ENCODE measurements at regions not wholly inside any gene's neighbourhood (a gene's known extent, or its start where the extent isn't known, plus 50 kb on each side); places are given as distances from the start of the nearest gene placed in this dataset.

- intact Hi-C loops (cut with DNase I; ENCODE audit: low total_unique reads), result no loop called here
- WGBS, 5 donors, result 65 to 83% (median 73%) methylated on average over 2 to 3 of the region's 3 CpGs
- no peak for DNase-seq
- Histone ChIP-seq H3K9me3 (no peaks in the 10 kb centered on the region), H3K27me3 (no peaks in the 10 kb centered on the region), H3K27ac (no peak overlapping the region), H3K4me1 (no peaks in the 10 kb centered on the region), H3K4me3 (no peak overlapping the region), H3K36me3 (no peaks in the 10 kb centered on the region)
- no peak for TF ChIP-seq EP300 (IDR thresholded peaks at IDR 0.05)
- no peak for TF ChIP-seq POLR2AphosphoS5 (IDR thresholded peaks at IDR 0.05)
- no peak for TF ChIP-seq POLR2A (IDR thresholded peaks at IDR 0.05)
- no peak for TF ChIP-seq CTCF (IDR thresholded peaks at IDR 0.05)
These were observed 471.0 kb upstream of the CDH5 start for GRCh38 chr16:65895486-65895885.

GRCh38 chr16:65890203-65890602, 476.3 kb upstream of the CDH5 start:
- no peak for DNase-seq
- H3K36me3 ChIP-seq, result no peaks in the 10 kb centered on the region
- H3K4me3 ChIP-seq, result no peak overlapping the region
- intact Hi-C loops (cut with DNase I; ENCODE audit: low total_unique reads), result no loop called here
- no peaks in the 10 kb centered on the region for H3K4me1 ChIP-seq
- TF ChIP-seq EP300 (IDR thresholded peaks at IDR 0.05) (no peak), POLR2A (IDR thresholded peaks at IDR 0.05) (no peak), POLR2AphosphoS5 (IDR thresholded peaks at IDR 0.05) (no peak), CTCF (IDR thresholded peaks at IDR 0.05) (no peak)
- 78 to 89% (median 86%) methylated on average over 4 of the region's 4 CpGs for WGBS, 5 donors
- H3K27me3 ChIP-seq, result no peaks in the 10 kb centered on the region
- H3K9me3 ChIP-seq, result no peaks in the 10 kb centered on the region
- no peak overlapping the region for H3K27ac ChIP-seq

GRCh38 chr16:65889533-65889966, 476.9 kb upstream of the CDH5 start:
- no peak overlapping the region for H3K4me3 ChIP-seq
- WGBS, 5 donors, result 48 to 68% (median 63%) methylated on average over 3 to 4 of the region's 4 CpGs
- peak in 1 of 2 donors; percentile 64 for DNase-seq
- no peaks in the 10 kb centered on the region for H3K9me3 ChIP-seq
- H3K4me1 ChIP-seq, result no peaks in the 10 kb centered on the region
- no peaks in the 10 kb centered on the region for H3K36me3 ChIP-seq
- H3K27ac ChIP-seq, result no peak overlapping the region
- TF ChIP-seq POLR2A (IDR thresholded peaks at IDR 0.05), result no peak
- no peak for TF ChIP-seq CTCF (IDR thresholded peaks at IDR 0.05)
- no peak for TF ChIP-seq EP300 (IDR thresholded peaks at IDR 0.05)
- TF ChIP-seq POLR2AphosphoS5 (IDR thresholded peaks at IDR 0.05), result no peak
- intact Hi-C loops (cut with DNase I; ENCODE audit: low total_unique reads), result no loop called here
- H3K27me3 ChIP-seq, result no peaks in the 10 kb centered on the region

GRCh38 chr16:65888201-65888600, 478.3 kb upstream of the CDH5 start:
- no peak for DNase-seq
- Histone ChIP-seq H3K36me3 (no peaks in the 10 kb centered on the region), H3K27ac (no peak overlapping the region), H3K9me3 (no peaks in the 10 kb centered on the region), H3K4me1 (no peaks in the 10 kb centered on the region), H3K27me3 (no peaks in the 10 kb centered on the region), H3K4me3 (no peak overlapping the region)
- TF ChIP-seq POLR2AphosphoS5 (IDR thresholded peaks at IDR 0.05) (no peak), POLR2A (IDR thresholded peaks at IDR 0.05) (no peak), EP300 (IDR thresholded peaks at IDR 0.05) (no peak), CTCF (IDR thresholded peaks at IDR 0.05) (no peak)
- intact Hi-C loops (cut with DNase I; ENCODE audit: low total_unique reads), result no loop called here
- 72 to 80% (median 75%) methylated on average over 8 of the region's 8 CpGs for WGBS, 5 donors
